ENCODE measurements at regions not wholly inside any gene's neighbourhood (a gene's known extent, or its start where the extent isn't known, plus 50 kb on each side); places are given as distances from the start of the nearest gene placed in this dataset.

DNA sequence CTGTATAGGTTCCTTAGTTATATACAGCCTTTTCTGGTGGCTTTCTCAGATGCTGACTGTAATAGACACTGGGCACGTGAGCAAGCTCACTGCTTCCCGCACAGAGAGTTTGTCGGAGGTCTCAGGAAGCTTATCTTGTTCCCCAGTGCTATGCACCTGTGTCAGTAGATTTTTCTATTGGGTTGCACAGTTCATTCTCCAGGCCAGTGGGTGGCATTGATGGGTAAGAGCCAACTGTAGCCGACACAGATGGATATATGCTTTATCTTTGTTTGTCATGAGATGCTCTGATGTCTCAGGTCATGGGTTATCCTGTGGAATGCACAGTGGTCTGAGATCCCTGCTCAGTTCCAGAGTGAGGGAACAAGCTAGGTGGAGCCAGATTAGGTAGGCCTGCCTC, 293.0 kb downstream of the GRB14 start:
- no peaks in the 10 kb centered on the region for H3F3A ChIP-seq (replicated peaks; ENCODE audit: insufficient read depth)
- WGBS (ENCODE audit: low lambda C conversion rate), result 45% methylated on average over 4 of the region's 4 CpGs
- no peaks in the 10 kb centered on the region; the same call in 1 of the 2 replicates for H3K9me3 ChIP-seq
- no peak overlapping the region for H3K4me2 ChIP-seq
- H3K27ac ChIP-seq (ENCODE audit: low read depth in 2 of 2, low read length in 1 of 2), result no peak overlapping the region
- peaks cover 3% of the 10 kb centered on the region; the same call in 1 of the 2 replicates for H3K9me2 ChIP-seq
- TF ChIP-seq SMC3 (IDR thresholded peaks at IDR 0.05; ENCODE audit: low read depth, low read length) (no peak), RAD21 (IDR thresholded peaks at IDR 0.05; ENCODE audit: low read length) (no peak), SIN3A (IDR thresholded peaks at IDR 0.05; ENCODE audit: borderline replicate concordance, low read depth, low read length) (no peak), FOXM1 (IDR thresholded peaks at IDR 0.05; ENCODE audit: low read depth) (no peak), RFX5 (IDR thresholded peaks at IDR 0.05; ENCODE audit: low read length) (no peak), EP300 (IDR thresholded peaks at IDR 0.05; ENCODE audit: borderline replicate concordance in 1 of 2, low read depth in 1 of 2, low read length in 1 of 2) (no peak), GATA2 (CRISPR knock-in tag; IDR thresholded peaks at IDR 0.05) (no peak), CTCF (IDR thresholded peaks at IDR 0.05) (no peak), POLR2AphosphoS5 (IDR thresholded peaks at IDR 0.05; ENCODE audit: low read depth, low read length) (no peak), GABPA (IDR thresholded peaks at IDR 0.05; ENCODE audit: low read depth) (no peak)
- TF ChIP-seq, protein P1, sequence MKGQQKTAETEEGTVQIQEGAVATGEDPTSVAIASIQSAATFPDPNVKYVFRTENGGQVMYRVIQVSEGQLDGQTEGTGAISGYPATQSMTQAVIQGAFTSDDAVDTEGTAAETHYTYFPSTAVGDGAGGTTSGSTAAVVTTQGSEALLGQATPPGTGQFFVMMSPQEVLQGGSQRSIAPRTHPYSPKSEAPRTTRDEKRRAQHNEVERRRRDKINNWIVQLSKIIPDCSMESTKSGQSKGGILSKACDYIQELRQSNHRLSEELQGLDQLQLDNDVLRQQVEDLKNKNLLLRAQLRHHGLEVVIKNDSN (IDR thresholded peaks at IDR 0.05; ENCODE audit: borderline replicate concordance, low read depth), result no peak
- POLR2A ChIA-PET, result no interaction called here
- H3K4me1 ChIP-seq (ENCODE audit: control insufficient read depth in 1 of 2, insufficient read depth in 2 of 2, low read depth in 1 of 2, low read length in 1 of 2), result no peaks in the 10 kb centered on the region
- no peaks in the 10 kb centered on the region for H3K79me2 ChIP-seq (ENCODE audit: insufficient read depth)
- H3K27me3 ChIP-seq (ENCODE audit: insufficient read depth), result no peaks in the 10 kb centered on the region
- H3K9ac ChIP-seq, result no peak overlapping the region
- CTCF ChIA-PET, result no interaction called here
- H2AFZ ChIP-seq (ENCODE audit: low read depth), result no peak overlapping the region
- H4K20me1 ChIP-seq (ENCODE audit: insufficient read depth), result no peaks in the 10 kb centered on the region
- no peak for DNase-seq
- H3K36me3 ChIP-seq (replicated peaks in 1 of 2; ENCODE audit: control insufficient read depth in 1 of 2, insufficient read depth in 2 of 2, low read length in 1 of 2), result no peaks in the 10 kb centered on the region
- no peak overlapping the region for H3K4me3 ChIP-seq (ENCODE audit: low read depth in 2 of 2, low read length in 1 of 2)

GRCh38 chr2:164323978-164324377, 297.3 kb downstream of the GRB14 start:
- Histone ChIP-seq H3K79me2 (ENCODE audit: insufficient read depth) (no peaks in the 10 kb centered on the region), H3K9me3 (no peaks in the 10 kb centered on the region), H2AFZ (ENCODE audit: low read depth) (no peak overlapping the region), H3K4me1 (ENCODE audit: control insufficient read depth in 1 of 2, insufficient read depth in 2 of 2, low read depth in 1 of 2, low read length in 1 of 2) (no peaks in the 10 kb centered on the region), H3K4me2 (no peak overlapping the region), H3K9me2 (peaks cover 3% of the 10 kb centered on the region; the same call in 1 of the 2 replicates), H4K20me1 (ENCODE audit: insufficient read depth) (no peaks in the 10 kb centered on the region), H3K36me3 (replicated peaks in 1 of 2; ENCODE audit: control insufficient read depth in 1 of 2, insufficient read depth in 2 of 2, low read length in 1 of 2) (no peaks in the 10 kb centered on the region), H3K27ac (ENCODE audit: low read depth in 2 of 2, low read length in 1 of 2) (no peak overlapping the region), H3K4me3 (ENCODE audit: low read depth in 2 of 2, low read length in 1 of 2) (no peak overlapping the region), H3K9ac (no peak overlapping the region), H3K27me3 (ENCODE audit: insufficient read depth) (no peaks in the 10 kb centered on the region), H3F3A (replicated peaks; ENCODE audit: insufficient read depth) (no peaks in the 10 kb centered on the region)
- ChIA-PET POLR2A (no interaction called here), CTCF (no interaction called here)
- DNase-seq, result no peak
- 54% methylated on average over 3 of the region's 3 CpGs for WGBS (ENCODE audit: low lambda C conversion rate)
- no peak for TF ChIP-seq SIN3A (IDR thresholded peaks at IDR 0.05; ENCODE audit: borderline replicate concordance, low read depth, low read length)
- TF ChIP-seq, protein P2, sequence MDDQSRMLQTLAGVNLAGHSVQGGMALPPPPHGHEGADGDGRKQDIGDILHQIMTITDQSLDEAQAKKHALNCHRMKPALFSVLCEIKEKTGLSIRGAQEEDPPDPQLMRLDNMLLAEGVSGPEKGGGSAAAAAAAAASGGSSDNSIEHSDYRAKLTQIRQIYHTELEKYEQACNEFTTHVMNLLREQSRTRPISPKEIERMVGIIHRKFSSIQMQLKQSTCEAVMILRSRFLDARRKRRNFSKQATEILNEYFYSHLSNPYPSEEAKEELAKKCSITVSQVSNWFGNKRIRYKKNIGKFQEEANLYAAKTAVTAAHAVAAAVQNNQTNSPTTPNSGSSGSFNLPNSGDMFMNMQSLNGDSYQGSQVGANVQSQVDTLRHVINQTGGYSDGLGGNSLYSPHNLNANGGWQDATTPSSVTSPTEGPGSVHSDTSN (IDR thresholded peaks at IDR 0.05), result no peak

All from SK-N-SH (cell line).